ENCODE measurements at regions not wholly inside any gene's neighbourhood (a gene's known extent, or its start where the extent isn't known, plus 50 kb on each side); places are given as distances from the start of the nearest gene placed in this dataset.

- Histone ChIP-seq H3K27ac (ENCODE audit: low read length) (no peak overlapping the region), H3K4me3 (ENCODE audit: low read depth in 1 of 2, low read length in 2 of 2) (no peak overlapping the region), H3K4me1 (ENCODE audit: control insufficient read depth in 1 of 2, insufficient read depth in 2 of 2, low read length in 2 of 2) (no peaks in the 10 kb centered on the region), H3K27me3 (ENCODE audit: low read depth, low read length) (no peaks in the 10 kb centered on the region), H3K36me3 (ENCODE audit: control insufficient read depth in 1 of 2, insufficient read depth in 2 of 2, low read length in 2 of 2) (no peaks in the 10 kb centered on the region), H3K9me3 (ENCODE audit: control insufficient read depth in 1 of 2, low read length in 2 of 2) (no peaks in the 10 kb centered on the region)
Observed at GRCh38 chr20:20933142-20933958, 172.8 kb downstream of the LINC00237 start.

GRCh38 chr20:20932156-20932555 is 174.0 kb downstream of the LINC00237 start:
- no peak overlapping the region for H3K27ac ChIP-seq (ENCODE audit: low read length)
- H3K4me1 ChIP-seq (ENCODE audit: control insufficient read depth in 1 of 2, insufficient read depth in 2 of 2, low read length in 2 of 2): no peaks in the 10 kb centered on the region
- no peaks in the 10 kb centered on the region for H3K36me3 ChIP-seq (ENCODE audit: control insufficient read depth in 1 of 2, insufficient read depth in 2 of 2, low read length in 2 of 2)
- no peaks in the 10 kb centered on the region for H3K9me3 ChIP-seq (ENCODE audit: control insufficient read depth in 1 of 2, low read length in 2 of 2)
- no peaks in the 10 kb centered on the region for H3K27me3 ChIP-seq (ENCODE audit: low read depth, low read length)
- no peak overlapping the region for H3K4me3 ChIP-seq (ENCODE audit: low read depth in 1 of 2, low read length in 2 of 2)

DNA sequence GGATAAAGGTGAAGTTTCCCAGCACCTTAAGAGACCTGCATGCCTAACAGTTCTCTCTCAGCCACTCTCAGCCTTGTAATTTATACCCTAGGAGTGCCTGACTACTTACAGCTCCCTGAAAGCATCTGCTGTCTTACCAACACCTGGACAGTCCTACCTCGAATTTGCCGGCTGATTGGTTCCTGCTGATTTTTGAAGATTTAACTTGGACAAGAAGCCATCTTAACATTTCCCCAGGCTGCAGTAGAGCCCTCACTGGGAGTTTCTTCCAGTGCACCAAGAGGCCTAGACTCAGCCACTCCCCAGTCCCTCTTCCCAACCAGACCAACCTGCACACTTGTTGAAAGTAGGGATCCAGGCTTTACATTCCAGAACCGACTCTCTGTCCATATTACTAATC is 174.5 kb downstream of the LINC00237 start:
- Histone ChIP-seq H3K27ac (ENCODE audit: low read length) (no peak overlapping the region), H3K4me3 (ENCODE audit: low read depth in 1 of 2, low read length in 2 of 2) (no peak overlapping the region), H3K4me1 (ENCODE audit: control insufficient read depth in 1 of 2, insufficient read depth in 2 of 2, low read length in 2 of 2) (no peaks in the 10 kb centered on the region), H3K9me3 (ENCODE audit: control insufficient read depth in 1 of 2, low read length in 2 of 2) (no peaks in the 10 kb centered on the region), H3K36me3 (ENCODE audit: control insufficient read depth in 1 of 2, insufficient read depth in 2 of 2, low read length in 2 of 2) (no peaks in the 10 kb centered on the region), H3K27me3 (ENCODE audit: low read depth, low read length) (no peaks in the 10 kb centered on the region)

GRCh38 chr20:20931024-20931423 is 175.1 kb downstream of the LINC00237 start:
- H3K27me3 ChIP-seq (ENCODE audit: low read depth, low read length): no peaks in the 10 kb centered on the region
- no peaks in the 10 kb centered on the region for H3K36me3 ChIP-seq (ENCODE audit: control insufficient read depth in 1 of 2, insufficient read depth in 2 of 2, low read length in 2 of 2)
- H3K4me3 ChIP-seq (ENCODE audit: low read depth in 1 of 2, low read length in 2 of 2): no peak overlapping the region
- H3K4me1 ChIP-seq (ENCODE audit: control insufficient read depth in 1 of 2, insufficient read depth in 2 of 2, low read length in 2 of 2): no peaks in the 10 kb centered on the region
- H3K27ac ChIP-seq (ENCODE audit: low read length): no peak overlapping the region
- no peaks in the 10 kb centered on the region for H3K9me3 ChIP-seq (ENCODE audit: control insufficient read depth in 1 of 2, low read length in 2 of 2)

- Histone ChIP-seq H3K4me1 (ENCODE audit: control insufficient read depth in 1 of 2, insufficient read depth in 2 of 2, low read length in 2 of 2) (no peaks in the 10 kb centered on the region), H3K9me3 (ENCODE audit: control insufficient read depth in 1 of 2, low read length in 2 of 2) (no peaks in the 10 kb centered on the region)
Observed at GRCh38 chr20:20930500-20930899, 175.7 kb downstream of the LINC00237 start.

DNA sequence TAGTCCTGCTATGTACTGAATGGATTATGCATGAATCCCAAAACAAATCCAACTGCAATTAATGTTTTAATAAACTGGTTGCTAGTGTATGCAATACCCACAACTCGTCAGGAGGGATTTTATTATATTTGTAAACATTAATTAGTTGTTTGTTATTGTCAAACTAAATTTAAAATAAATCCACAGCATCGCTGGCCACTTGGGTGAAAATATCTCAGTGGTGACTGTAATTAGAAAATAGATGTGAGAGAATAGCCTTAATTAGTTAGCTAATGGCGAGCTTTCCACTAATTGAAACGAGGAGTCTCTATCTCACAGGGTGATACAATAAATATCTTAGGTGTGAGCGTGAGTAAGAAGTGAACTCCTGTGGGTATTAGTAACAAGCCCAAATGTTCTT is 176.8 kb downstream of the LINC00237 start:
- no peaks in the 10 kb centered on the region for H3K4me1 ChIP-seq (ENCODE audit: control insufficient read depth in 1 of 2, insufficient read depth in 2 of 2, low read length in 2 of 2)
- no peak overlapping the region for H3K27ac ChIP-seq (ENCODE audit: low read length)
- H3K4me3 ChIP-seq (ENCODE audit: low read depth in 1 of 2, low read length in 2 of 2): no peak overlapping the region
- H3K36me3 ChIP-seq (ENCODE audit: control insufficient read depth in 1 of 2, insufficient read depth in 2 of 2, low read length in 2 of 2): no peaks in the 10 kb centered on the region
- H3K27me3 ChIP-seq (ENCODE audit: low read depth, low read length): no peaks in the 10 kb centered on the region
- H3K9me3 ChIP-seq (ENCODE audit: control insufficient read depth in 1 of 2, low read length in 2 of 2): no peaks in the 10 kb centered on the region

More at GRCh38 chr20:20930500-20930899, 175.7 kb downstream of the LINC00237 start:
- no peak overlapping the region for H3K4me3 ChIP-seq (ENCODE audit: low read depth in 1 of 2, low read length in 2 of 2)
- H3K27ac ChIP-seq (ENCODE audit: low read length): no peak overlapping the region
- H3K27me3 ChIP-seq (ENCODE audit: low read depth, low read length): no peaks in the 10 kb centered on the region
- no peaks in the 10 kb centered on the region for H3K36me3 ChIP-seq (ENCODE audit: control insufficient read depth in 1 of 2, insufficient read depth in 2 of 2, low read length in 2 of 2)

DNA sequence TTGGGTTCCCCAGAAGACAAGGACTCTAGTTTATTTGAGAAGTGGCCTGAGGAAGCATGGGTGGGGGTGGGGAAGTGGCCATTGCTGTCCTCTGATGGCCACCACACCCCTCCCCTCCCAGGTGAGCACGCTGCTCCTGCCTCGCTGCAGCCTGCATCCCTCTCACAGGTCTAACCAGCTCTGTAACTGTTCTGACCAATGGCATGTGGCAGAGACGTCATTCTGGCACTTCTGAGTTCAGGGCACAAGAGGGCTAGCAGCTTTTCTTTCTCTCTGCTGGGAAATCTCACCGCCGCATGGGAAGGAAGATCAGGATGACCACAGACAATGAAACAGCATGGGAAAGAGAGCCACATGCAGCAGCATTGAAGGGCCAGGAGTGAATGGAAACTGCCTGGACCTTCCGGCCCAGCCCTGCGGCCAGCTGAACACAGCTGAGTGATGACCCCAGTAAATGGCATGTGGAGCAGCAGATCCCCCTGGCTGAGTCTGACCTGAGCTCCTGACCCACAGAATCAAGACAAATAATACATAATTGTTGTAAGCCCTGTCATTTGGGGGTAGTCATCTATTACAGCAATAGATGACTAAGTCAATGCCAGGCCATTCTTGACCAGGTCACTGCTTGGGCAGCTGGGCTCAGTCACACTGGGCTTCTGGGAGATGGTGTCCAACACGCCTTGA is 179.8 kb downstream of the LINC00237 start:
- Histone ChIP-seq H3K4me3 (ENCODE audit: low read depth in 1 of 2, low read length in 2 of 2) (no peak overlapping the region), H3K27me3 (ENCODE audit: low read depth, low read length) (no peaks in the 10 kb centered on the region), H3K4me1 (ENCODE audit: control insufficient read depth in 1 of 2, insufficient read depth in 2 of 2, low read length in 2 of 2) (no peaks in the 10 kb centered on the region), H3K36me3 (ENCODE audit: control insufficient read depth in 1 of 2, insufficient read depth in 2 of 2, low read length in 2 of 2) (no peaks in the 10 kb centered on the region), H3K9me3 (ENCODE audit: control insufficient read depth in 1 of 2, low read length in 2 of 2) (no peaks in the 10 kb centered on the region), H3K27ac (ENCODE audit: low read length) (no peak overlapping the region)

- H3K4me3 ChIP-seq (ENCODE audit: low read depth in 1 of 2, low read length in 2 of 2): no peak overlapping the region
- H3K9me3 ChIP-seq (ENCODE audit: control insufficient read depth in 1 of 2, low read length in 2 of 2): peaks cover 0 to 17% of the 10 kb centered on the region in 2 donors
- no peaks in the 10 kb centered on the region for H3K27me3 ChIP-seq (ENCODE audit: low read depth, low read length)
- H3K27ac ChIP-seq (ENCODE audit: low read length): no peak overlapping the region
- no peaks in the 10 kb centered on the region for H3K4me1 ChIP-seq (ENCODE audit: control insufficient read depth in 1 of 2, insufficient read depth in 2 of 2, low read length in 2 of 2)
- H3K36me3 ChIP-seq (ENCODE audit: control insufficient read depth in 1 of 2, insufficient read depth in 2 of 2, low read length in 2 of 2): no peaks in the 10 kb centered on the region
Observed at GRCh38 chr20:20920433-20920832, 185.7 kb downstream of the LINC00237 start.

DNA sequence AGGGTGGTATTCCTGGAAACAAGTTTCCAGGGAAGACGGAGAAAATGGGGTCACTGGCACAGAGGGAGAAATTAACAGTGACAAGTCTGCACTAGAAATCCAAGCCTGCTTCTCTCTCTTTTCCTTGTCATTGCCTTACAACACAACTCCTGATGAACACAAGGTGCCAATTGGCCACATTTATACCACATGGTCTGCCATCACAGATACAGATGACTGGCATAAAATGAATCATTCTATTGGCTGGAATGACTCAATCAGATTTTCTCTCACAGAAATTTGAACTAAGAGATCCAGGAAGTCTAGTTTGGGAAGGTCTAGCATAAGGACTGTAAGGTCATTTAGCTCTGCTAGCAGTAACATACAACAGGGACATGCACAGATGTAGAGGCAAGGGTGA is 190.3 kb downstream of the LINC00237 start:
- no peaks in the 10 kb centered on the region for H3K4me1 ChIP-seq (ENCODE audit: control insufficient read depth in 1 of 2, insufficient read depth in 2 of 2, low read length in 2 of 2)
- H3K4me3 ChIP-seq (ENCODE audit: low read depth in 1 of 2, low read length in 2 of 2): no peak overlapping the region
- H3K36me3 ChIP-seq (ENCODE audit: control insufficient read depth in 1 of 2, insufficient read depth in 2 of 2, low read length in 2 of 2): no peaks in the 10 kb centered on the region
- H3K27ac ChIP-seq (ENCODE audit: low read length): no peak overlapping the region
- H3K27me3 ChIP-seq (ENCODE audit: low read depth, low read length): no peaks in the 10 kb centered on the region
- H3K9me3 ChIP-seq (ENCODE audit: control insufficient read depth in 1 of 2, low read length in 2 of 2): peaks cover 0 to 17% of the 10 kb centered on the region in 2 donors

- H3K36me3 ChIP-seq (ENCODE audit: control insufficient read depth in 1 of 2, insufficient read depth in 2 of 2, low read length in 2 of 2): no peaks in the 10 kb centered on the region
- no peaks in the 10 kb centered on the region for H3K9me3 ChIP-seq (ENCODE audit: control insufficient read depth in 1 of 2, low read length in 2 of 2)
- no peak overlapping the region for H3K4me3 ChIP-seq (ENCODE audit: low read depth in 1 of 2, low read length in 2 of 2)
- no peaks in the 10 kb centered on the region for H3K27me3 ChIP-seq (ENCODE audit: low read depth, low read length)
- H3K4me1 ChIP-seq (ENCODE audit: control insufficient read depth in 1 of 2, insufficient read depth in 2 of 2, low read length in 2 of 2): no peaks in the 10 kb centered on the region
- H3K27ac ChIP-seq (ENCODE audit: low read length): no peak overlapping the region
Observed at GRCh38 chr20:20904501-20904831, 192.0 kb upstream of the RALGAPA2 start.

DNA sequence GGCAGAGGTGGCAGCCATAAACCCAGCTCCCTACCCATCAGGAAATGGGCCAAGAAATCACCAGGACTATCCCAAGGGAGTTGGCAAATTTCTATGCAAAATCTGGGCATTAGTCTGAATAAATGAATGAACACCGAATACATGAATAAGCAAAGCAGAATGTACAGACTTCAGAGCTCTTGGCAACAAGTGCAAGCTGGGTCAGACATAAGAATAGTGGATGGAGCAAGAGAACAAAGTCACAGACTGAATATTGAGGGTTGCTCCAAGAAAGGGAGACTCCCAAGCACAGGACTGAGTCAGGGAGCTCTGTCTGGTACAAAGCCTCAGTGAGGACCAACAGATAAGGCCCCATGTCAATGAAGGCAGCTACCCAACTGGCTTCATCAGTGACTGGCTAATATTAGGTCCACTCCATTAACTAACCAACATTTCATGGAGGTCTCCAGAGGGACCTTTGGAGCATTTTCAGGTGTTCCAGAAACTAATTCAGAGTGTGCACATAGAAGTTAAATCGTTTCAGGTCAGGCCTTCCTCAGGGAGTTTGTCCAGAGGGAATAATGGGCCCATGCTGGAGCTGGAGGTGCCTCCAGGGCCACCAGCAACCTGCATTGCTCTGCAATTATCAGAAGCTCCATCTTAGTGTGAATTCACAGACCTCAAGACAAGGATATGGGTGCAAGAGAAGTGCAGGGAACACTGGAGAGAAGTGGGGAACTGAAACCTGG is 191.5 kb upstream of the RALGAPA2 start:
- Histone ChIP-seq H3K27ac (ENCODE audit: low read length) (no peak overlapping the region), H3K36me3 (ENCODE audit: control insufficient read depth in 1 of 2, insufficient read depth in 2 of 2, low read length in 2 of 2) (no peaks in the 10 kb centered on the region), H3K9me3 (ENCODE audit: control insufficient read depth in 1 of 2, low read length in 2 of 2) (no peaks in the 10 kb centered on the region), H3K4me3 (ENCODE audit: low read depth in 1 of 2, low read length in 2 of 2) (no peak overlapping the region), H3K4me1 (ENCODE audit: control insufficient read depth in 1 of 2, insufficient read depth in 2 of 2, low read length in 2 of 2) (no peaks in the 10 kb centered on the region), H3K27me3 (ENCODE audit: low read depth, low read length) (no peaks in the 10 kb centered on the region)

Measured in muscle layer of duodenum (tissue), 2 donors.